IMR-90 (cell line): ENCODE measurements at regions not wholly inside any gene's neighbourhood (a gene's known extent, or its start where the extent isn't known, plus 50 kb on each side); places are given as distances from the start of the nearest gene placed in this dataset.

Source experiments
- ATAC-seq: fragments of 200-7000 bp; cut with Tn5 transposase; 2 replicates; pipeline ENCODE4 v1.9.1; 2020; ENCODE audit warnings: low read depth, mild to moderate bottlenecking, moderate library complexity
- BruUV-seq: library from RNA; stranded (reverse); fragments of 400-500 nt; replicated peaks from 2 replicates; lab custom pipeline; 2021; lab: Mats Ljungman, UMichigan
- CTCF ChIA-PET: fragments of 300-600 bp; formaldehyde crosslinking; extraction: SDS; loops from one replicate; lab custom pipeline; 2021; ENCODE audit warnings: antibody characterized with exemption; lab: Yijun Ruan, JAX
- POLR2A ChIA-PET: fragments of 300-600 bp; sonication (Branson Sonifier 250); formaldehyde crosslinking; loops from one replicate; lab custom pipeline; 2022; ENCODE audit warnings: antibody characterized with exemption; ENCODE audit not compliant: unreplicated experiment; lab: Charles Lee
- DNase-seq: peaks from one replicate; pipeline ENCODE4 v3.0.0; 2013
- H2AFZ ChIP-seq: replicated peaks from 2 replicates; pipeline ENCODE3; 2013; ENCODE audit warnings: low read length, mild to moderate bottlenecking; ENCODE audit not compliant: poor library complexity
- H2AK5ac ChIP-seq: 2 replicates; pipeline ENCODE4 v1.6.1; 2013; ENCODE audit warnings: low read depth, low read length, inconsistent platforms
- H2AK9ac ChIP-seq: replicated peaks from 2 replicates; pipeline ENCODE3; 2013; ENCODE audit warnings: mild to moderate bottlenecking, low read depth, low read length, moderate library complexity; ENCODE audit not compliant: poor library complexity
- H2BK120ac ChIP-seq: 2 replicates; pipeline ENCODE4 v1.6.1; 2013; ENCODE audit warnings: low read depth, low read length, inconsistent platforms
- H2BK15ac ChIP-seq: 3 replicates; pipeline ENCODE4 v1.6.1; 2013; ENCODE audit warnings: low read depth, low read length, inconsistent platforms
- H2BK20ac ChIP-seq: 2 replicates; pipeline ENCODE4 v1.6.1; 2013; ENCODE audit warnings: low read depth, mild to moderate bottlenecking, inconsistent platforms, low read length, moderate library complexity
- H2BK5ac ChIP-seq: 2 replicates; pipeline ENCODE4 v1.6.1; 2013; ENCODE audit warnings: mild to moderate bottlenecking, low read depth, low read length, inconsistent platforms; ENCODE audit not compliant: poor library complexity, severe bottlenecking
- H3K14ac ChIP-seq: replicated peaks from 2 replicates; pipeline ENCODE4 v1.6.1; 2013; ENCODE audit warnings: low read depth, low read length, inconsistent platforms
- H3K18ac ChIP-seq: 2 replicates; pipeline ENCODE4 v1.6.1; 2013; ENCODE audit warnings: low read depth, low read length, control low read depth
- H3K23ac ChIP-seq: 2 replicates; pipeline ENCODE4 v1.6.1; 2013; ENCODE audit warnings: low read depth, low read length, inconsistent platforms
- H3K27ac ChIP-seq: 2 replicates; pipeline ENCODE4 v1.5.1; 2013; ENCODE audit warnings: mild to moderate bottlenecking, control low read depth, low read length; ENCODE audit not compliant: insufficient read depth
- H3K27me3 ChIP-seq: 2 replicates; pipeline ENCODE4 v1.6.1; 2013; ENCODE audit warnings: low read length; ENCODE audit not compliant: control insufficient read depth, insufficient read depth
- H3K36me3 ChIP-seq: 2 replicates; pipeline ENCODE4 v1.6.1; 2013; ENCODE audit warnings: low read length, mixed read lengths; ENCODE audit not compliant: control insufficient read depth, insufficient read depth
- H3K4ac ChIP-seq: 2 replicates; pipeline ENCODE4 v1.6.1; 2013; ENCODE audit warnings: low read depth, low read length, inconsistent platforms
- H3K4me1 ChIP-seq: 2 replicates; pipeline ENCODE4 v1.6.1; 2013; ENCODE audit warnings: low read length, mixed read lengths; ENCODE audit not compliant: control insufficient read depth, insufficient read depth
- H3K4me2 ChIP-seq: 2 replicates; pipeline ENCODE4 v1.6.1; 2013; ENCODE audit warnings: low read depth, mild to moderate bottlenecking, control low read depth, low read length, moderate library complexity
- H3K4me3 ChIP-seq: 2 replicates; pipeline ENCODE4 v1.5.1; 2013; ENCODE audit warnings: low read depth, mild to moderate bottlenecking, control low read depth, low read length, moderate library complexity; ENCODE audit not compliant: insufficient read depth
- H3K56ac ChIP-seq: 2 replicates; pipeline ENCODE4 v1.6.1; 2013; ENCODE audit warnings: low read length, inconsistent platforms; ENCODE audit not compliant: insufficient read depth; ENCODE audit errors: extremely low read depth
- H3K79me1 ChIP-seq, 2 experiments: 2 replicates each; pipeline ENCODE4 v1.6.1; 2013; ENCODE audit warnings: low read length in 2 of 2, inconsistent platforms in 1 of 2, low read depth in 1 of 2
- H3K9ac ChIP-seq: 2 replicates; pipeline ENCODE4 v1.6.1; 2013; ENCODE audit warnings: low read depth, low read length, control low read depth
- H3K9me1 ChIP-seq: 2 replicates; pipeline ENCODE4 v1.6.1; 2013; ENCODE audit warnings: low read length, inconsistent platforms; ENCODE audit not compliant: insufficient read depth
- H3K9me3 ChIP-seq: 2 replicates; pipeline ENCODE4 v1.6.1; 2013; ENCODE audit warnings: low read length; ENCODE audit not compliant: control insufficient read depth, insufficient read depth
- H4K20me1 ChIP-seq: 2 replicates; pipeline ENCODE4 v1.6.1; 2013; ENCODE audit warnings: low read length, inconsistent platforms; ENCODE audit not compliant: insufficient read depth
- H4K5ac ChIP-seq: 2 replicates; pipeline ENCODE4 v1.6.1; 2013; ENCODE audit warnings: mild to moderate bottlenecking, low read depth, low read length, control low read depth
- H4K8ac ChIP-seq, 2 experiments: 2 replicates each; pipeline ENCODE4 v1.6.1; 2013; ENCODE audit warnings: low read depth in 2 of 2, low read length in 2 of 2, control low read depth in 1 of 2, inconsistent platforms in 1 of 2
- H4K91ac ChIP-seq: 2 replicates; pipeline ENCODE4 v1.6.1; 2013; ENCODE audit warnings: low read depth, low read length, inconsistent platforms; ENCODE audit not compliant: insufficient read depth
- BHLHE40 ChIP-seq: fragments of 150-350 bp; IDR thresholded peaks from 2 replicates; pipeline ENCODE4 v1.6.1; 2016; ENCODE audit warnings: mild to moderate bottlenecking, low read depth, low read length
- CEBPB ChIP-seq: IDR thresholded peaks from 2 replicates; pipeline ENCODE4 v1.6.1; 2012; ENCODE audit warnings: low read depth, low read length, improper control_type of control experiment
- CHD1 ChIP-seq: IDR thresholded peaks from 2 replicates; pipeline ENCODE4 v1.6.1; 2012; ENCODE audit warnings: low read depth, low read length, improper control_type of control experiment
- FOS ChIP-seq: fragments of 150-350 bp; IDR thresholded peaks from 2 replicates; pipeline ENCODE4 v1.6.1; 2016; ENCODE audit warnings: low read depth, low read length
- MAFK ChIP-seq: IDR thresholded peaks from 2 replicates; pipeline ENCODE4 v1.6.1; 2012; ENCODE audit warnings: low read depth, low read length, improper control_type of control experiment
- MAZ ChIP-seq: IDR thresholded peaks from 2 replicates; pipeline ENCODE4 v1.6.1; 2012; ENCODE audit warnings: low read depth, mild to moderate bottlenecking, low read length, improper control_type of control experiment, moderate library complexity, borderline replicate concordance
- MXI1 ChIP-seq: IDR thresholded peaks from 2 replicates; pipeline ENCODE4 v1.6.1; 2012; ENCODE audit warnings: low read depth, mild to moderate bottlenecking, low read length, moderate library complexity, borderline replicate concordance
- NFE2L2 ChIP-seq: fragments of 150-350 bp; IDR thresholded peaks from 2 replicates; pipeline ENCODE4 v1.6.1; 2016; ENCODE audit warnings: low read depth, mild to moderate bottlenecking, low read length
- POLR2A ChIP-seq: IDR thresholded peaks from 2 replicates; pipeline ENCODE4 v1.6.1; 2012; ENCODE audit warnings: mild to moderate bottlenecking, low read depth, low read length
- RAD21 ChIP-seq: IDR thresholded peaks from 2 replicates; pipeline ENCODE4 v1.6.1; 2012; ENCODE audit warnings: low read length, improper control_type of control experiment
- RCOR1 ChIP-seq: IDR thresholded peaks from 2 replicates; pipeline ENCODE4 v1.6.1; 2012; ENCODE audit warnings: mild to moderate bottlenecking, low read length, improper control_type of control experiment; ENCODE audit not compliant: insufficient replicate concordance
- RFX5 ChIP-seq: IDR thresholded peaks from 2 replicates; pipeline ENCODE4 v1.8.0; 2012; ENCODE audit warnings: low read depth, mild to moderate bottlenecking, low read length, moderate library complexity
- SMC3 ChIP-seq: fragments of 150-350 bp; IDR thresholded peaks from 2 replicates; pipeline ENCODE4 v1.6.1; 2016; ENCODE audit warnings: low read depth, mild to moderate bottlenecking, antibody characterized with exemption, low read length, moderate library complexity
- WGBS, 2 experiments: methylation state at CpG; one replicate each; pipeline versions ENCODE4 v1.1.5 to v1.1.7; 2013; ENCODE audit warnings: missing lambda C conversion rate in 2 of 2; ENCODE audit not compliant: insufficient read length in 1 of 2; ENCODE audit errors: extremely low coverage in 2 of 2; 5-methylcytosine and 5-hydroxymethylcytosine counted together
- dilution Hi-C: fragments of 300-500 bp; cut with HindIII; formaldehyde crosslinking; loops from one replicate; pipeline ENCODE4 v1.14.3; 2018; ENCODE audit warnings: low sequenced_read_pairs; ENCODE audit not compliant: unreplicated experiment
- in situ Hi-C: fragments of 300-500 bp; cut with MboI; formaldehyde crosslinking; loops from 3 replicates; pipeline ENCODE4 v1.14.3; 2019; ENCODE audit warnings: low sequenced_read_pairs, inconsistent platforms, mixed read lengths
- intact Hi-C: fragments of 100-400 bp; cut with micrococcal nuclease; formaldehyde crosslinking; loops from 2 replicates; pipeline ENCODE4 v1.10.0; 2022
- TF ChIP-seq, protein P1 (sequence below): conservative IDR thresholded peaks from 2 replicates; pipeline ENCODE4 v1.5.1; 2012; ENCODE audit warnings: mild to moderate bottlenecking, low read depth, low read length, improper control_type of control experiment
- TF ChIP-seq, protein P2 (sequence below): fragments of 150-350 bp; IDR thresholded peaks from 2 replicates; pipeline ENCODE4 v1.6.1; 2016; ENCODE audit warnings: low read depth, mild to moderate bottlenecking, low read length, moderate library complexity, borderline replicate concordance
- TF ChIP-seq, protein P3 (sequence below): fragments of 150-350 bp; IDR thresholded peaks from 2 replicates; pipeline ENCODE4 v1.6.1; 2017; ENCODE audit warnings: mild to moderate bottlenecking, antibody characterized with exemption, low read length, low read depth

DNA sequence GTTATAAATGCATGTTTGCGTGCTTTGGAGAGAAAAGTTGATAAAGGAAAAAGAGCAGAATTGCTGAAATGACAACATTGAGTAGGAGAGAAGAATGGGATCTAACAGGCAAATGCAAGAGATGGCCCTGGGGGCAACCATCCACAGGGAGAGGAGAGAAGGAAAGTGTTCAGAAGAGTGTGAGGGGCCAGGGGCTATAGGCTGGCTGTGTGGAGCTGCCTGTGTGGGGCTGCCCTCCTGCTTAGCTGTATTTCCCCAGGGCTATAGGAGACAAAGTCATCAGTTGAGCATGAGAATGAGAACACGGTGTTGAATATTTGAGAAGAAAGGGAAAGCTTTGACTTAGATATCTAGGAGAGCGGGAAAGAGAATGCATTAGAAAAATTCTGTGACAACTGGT, 572.0 kb downstream of the SOX11 start:
- no peak overlapping the region for H3K9ac ChIP-seq
- intact Hi-C loops (no loop called here), dilution Hi-C loops (no loop called here), in situ Hi-C loops (no loop called here)
- H3K4ac ChIP-seq, result no peak overlapping the region
- no peak overlapping the region for H2AK9ac ChIP-seq
- H3K9me3 ChIP-seq, result peaks cover 6% of the 10 kb centered on the region
- no peak overlapping the region for H3K23ac ChIP-seq
- no peak overlapping the region for H2BK15ac ChIP-seq
- 83% methylated on average over 2 of the region's 3 CpGs; no CpG with 5 or more reads in 1 of the 2 experiments for WGBS, 2 experiments
- no peak for DNase-seq
- ChIA-PET CTCF (no interaction called here), POLR2A (no interaction called here)
- no peak for ATAC-seq
- H4K91ac ChIP-seq, result no peak overlapping the region
- no peaks in the 10 kb centered on the region for H3K79me1 ChIP-seq
- H2AFZ ChIP-seq, result no peak overlapping the region
- no peak overlapping the region for H2BK5ac ChIP-seq
- TF ChIP-seq NFE2L2 (no peak), RAD21 (no peak), POLR2A (no peak), MXI1 (no peak), RCOR1 (no peak), RFX5 (no peak), FOS (no peak), MAZ (no peak), CHD1 (no peak), CEBPB (no peak), BHLHE40 (no peak), SMC3 (no peak), MAFK (no peak)
- TF ChIP-seq, protein P1, sequence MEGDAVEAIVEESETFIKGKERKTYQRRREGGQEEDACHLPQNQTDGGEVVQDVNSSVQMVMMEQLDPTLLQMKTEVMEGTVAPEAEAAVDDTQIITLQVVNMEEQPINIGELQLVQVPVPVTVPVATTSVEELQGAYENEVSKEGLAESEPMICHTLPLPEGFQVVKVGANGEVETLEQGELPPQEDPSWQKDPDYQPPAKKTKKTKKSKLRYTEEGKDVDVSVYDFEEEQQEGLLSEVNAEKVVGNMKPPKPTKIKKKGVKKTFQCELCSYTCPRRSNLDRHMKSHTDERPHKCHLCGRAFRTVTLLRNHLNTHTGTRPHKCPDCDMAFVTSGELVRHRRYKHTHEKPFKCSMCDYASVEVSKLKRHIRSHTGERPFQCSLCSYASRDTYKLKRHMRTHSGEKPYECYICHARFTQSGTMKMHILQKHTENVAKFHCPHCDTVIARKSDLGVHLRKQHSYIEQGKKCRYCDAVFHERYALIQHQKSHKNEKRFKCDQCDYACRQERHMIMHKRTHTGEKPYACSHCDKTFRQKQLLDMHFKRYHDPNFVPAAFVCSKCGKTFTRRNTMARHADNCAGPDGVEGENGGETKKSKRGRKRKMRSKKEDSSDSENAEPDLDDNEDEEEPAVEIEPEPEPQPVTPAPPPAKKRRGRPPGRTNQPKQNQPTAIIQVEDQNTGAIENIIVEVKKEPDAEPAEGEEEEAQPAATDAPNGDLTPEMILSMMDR, result no peak
- TF ChIP-seq, protein P2, sequence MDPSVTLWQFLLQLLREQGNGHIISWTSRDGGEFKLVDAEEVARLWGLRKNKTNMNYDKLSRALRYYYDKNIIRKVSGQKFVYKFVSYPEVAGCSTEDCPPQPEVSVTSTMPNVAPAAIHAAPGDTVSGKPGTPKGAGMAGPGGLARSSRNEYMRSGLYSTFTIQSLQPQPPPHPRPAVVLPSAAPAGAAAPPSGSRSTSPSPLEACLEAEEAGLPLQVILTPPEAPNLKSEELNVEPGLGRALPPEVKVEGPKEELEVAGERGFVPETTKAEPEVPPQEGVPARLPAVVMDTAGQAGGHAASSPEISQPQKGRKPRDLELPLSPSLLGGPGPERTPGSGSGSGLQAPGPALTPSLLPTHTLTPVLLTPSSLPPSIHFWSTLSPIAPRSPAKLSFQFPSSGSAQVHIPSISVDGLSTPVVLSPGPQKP, result no peak
- TF ChIP-seq, protein P3, sequence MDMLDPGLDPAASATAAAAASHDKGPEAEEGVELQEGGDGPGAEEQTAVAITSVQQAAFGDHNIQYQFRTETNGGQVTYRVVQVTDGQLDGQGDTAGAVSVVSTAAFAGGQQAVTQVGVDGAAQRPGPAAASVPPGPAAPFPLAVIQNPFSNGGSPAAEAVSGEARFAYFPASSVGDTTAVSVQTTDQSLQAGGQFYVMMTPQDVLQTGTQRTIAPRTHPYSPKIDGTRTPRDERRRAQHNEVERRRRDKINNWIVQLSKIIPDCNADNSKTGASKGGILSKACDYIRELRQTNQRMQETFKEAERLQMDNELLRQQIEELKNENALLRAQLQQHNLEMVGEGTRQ, result no peak
- H2BK120ac ChIP-seq, result no peak overlapping the region
- no peak overlapping the region for H4K8ac ChIP-seq
- H2AK5ac ChIP-seq, result no peak overlapping the region
- no peak overlapping the region for H4K5ac ChIP-seq
- H2BK20ac ChIP-seq, result no peak overlapping the region
- no peaks in the 10 kb centered on the region for H3K27me3 ChIP-seq
- no TSS peak for BruUV-seq
- no peaks in the 10 kb centered on the region for H3K4me1 ChIP-seq
- no peak overlapping the region for H3K27ac ChIP-seq
- no peak overlapping the region for H3K4me2 ChIP-seq
- H3K36me3 ChIP-seq, result no peaks in the 10 kb centered on the region
- no peak overlapping the region for H3K4me3 ChIP-seq
- H3K9me1 ChIP-seq, result no peaks in the 10 kb centered on the region
- H4K20me1 ChIP-seq, result no peaks in the 10 kb centered on the region
- H3K18ac ChIP-seq, result no peak overlapping the region
- no peak overlapping the region for H3K14ac ChIP-seq
- no peak overlapping the region for H3K56ac ChIP-seq
